ENCODE measurements at regions not wholly inside any gene's neighbourhood (a gene's known extent, or its start where the extent isn't known, plus 50 kb on each side); places are given as distances from the start of the nearest gene placed in this dataset.

DNA sequence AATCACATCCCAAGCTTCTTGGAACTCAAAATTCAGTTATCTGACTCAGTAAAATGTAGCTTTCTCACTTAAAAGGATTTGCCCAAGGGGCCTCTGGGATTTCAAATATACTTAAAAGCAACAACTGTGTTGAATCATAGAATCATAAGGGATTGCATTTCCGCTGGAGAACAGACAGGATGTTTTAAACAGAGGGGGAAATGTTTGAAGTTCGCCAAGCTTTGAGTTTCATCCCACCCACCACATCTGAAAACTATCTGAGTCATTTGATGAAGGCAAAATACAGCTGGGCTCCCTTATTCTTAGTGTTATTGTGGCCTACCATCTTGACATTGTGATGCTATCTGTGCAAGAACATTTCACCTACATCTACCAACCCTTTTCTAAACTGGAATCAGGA is 73.5 kb downstream of the PPP1R2C start:
- TF ChIP-seq, protein P1, sequence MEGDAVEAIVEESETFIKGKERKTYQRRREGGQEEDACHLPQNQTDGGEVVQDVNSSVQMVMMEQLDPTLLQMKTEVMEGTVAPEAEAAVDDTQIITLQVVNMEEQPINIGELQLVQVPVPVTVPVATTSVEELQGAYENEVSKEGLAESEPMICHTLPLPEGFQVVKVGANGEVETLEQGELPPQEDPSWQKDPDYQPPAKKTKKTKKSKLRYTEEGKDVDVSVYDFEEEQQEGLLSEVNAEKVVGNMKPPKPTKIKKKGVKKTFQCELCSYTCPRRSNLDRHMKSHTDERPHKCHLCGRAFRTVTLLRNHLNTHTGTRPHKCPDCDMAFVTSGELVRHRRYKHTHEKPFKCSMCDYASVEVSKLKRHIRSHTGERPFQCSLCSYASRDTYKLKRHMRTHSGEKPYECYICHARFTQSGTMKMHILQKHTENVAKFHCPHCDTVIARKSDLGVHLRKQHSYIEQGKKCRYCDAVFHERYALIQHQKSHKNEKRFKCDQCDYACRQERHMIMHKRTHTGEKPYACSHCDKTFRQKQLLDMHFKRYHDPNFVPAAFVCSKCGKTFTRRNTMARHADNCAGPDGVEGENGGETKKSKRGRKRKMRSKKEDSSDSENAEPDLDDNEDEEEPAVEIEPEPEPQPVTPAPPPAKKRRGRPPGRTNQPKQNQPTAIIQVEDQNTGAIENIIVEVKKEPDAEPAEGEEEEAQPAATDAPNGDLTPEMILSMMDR (IDR thresholded peaks at IDR 0.05; ENCODE audit: insufficient read depth, low read length): no peak
- no peak for TF ChIP-seq POLR2AphosphoS5 (IDR thresholded peaks at IDR 0.05; ENCODE audit: low read depth)
- TF ChIP-seq, protein P2, sequence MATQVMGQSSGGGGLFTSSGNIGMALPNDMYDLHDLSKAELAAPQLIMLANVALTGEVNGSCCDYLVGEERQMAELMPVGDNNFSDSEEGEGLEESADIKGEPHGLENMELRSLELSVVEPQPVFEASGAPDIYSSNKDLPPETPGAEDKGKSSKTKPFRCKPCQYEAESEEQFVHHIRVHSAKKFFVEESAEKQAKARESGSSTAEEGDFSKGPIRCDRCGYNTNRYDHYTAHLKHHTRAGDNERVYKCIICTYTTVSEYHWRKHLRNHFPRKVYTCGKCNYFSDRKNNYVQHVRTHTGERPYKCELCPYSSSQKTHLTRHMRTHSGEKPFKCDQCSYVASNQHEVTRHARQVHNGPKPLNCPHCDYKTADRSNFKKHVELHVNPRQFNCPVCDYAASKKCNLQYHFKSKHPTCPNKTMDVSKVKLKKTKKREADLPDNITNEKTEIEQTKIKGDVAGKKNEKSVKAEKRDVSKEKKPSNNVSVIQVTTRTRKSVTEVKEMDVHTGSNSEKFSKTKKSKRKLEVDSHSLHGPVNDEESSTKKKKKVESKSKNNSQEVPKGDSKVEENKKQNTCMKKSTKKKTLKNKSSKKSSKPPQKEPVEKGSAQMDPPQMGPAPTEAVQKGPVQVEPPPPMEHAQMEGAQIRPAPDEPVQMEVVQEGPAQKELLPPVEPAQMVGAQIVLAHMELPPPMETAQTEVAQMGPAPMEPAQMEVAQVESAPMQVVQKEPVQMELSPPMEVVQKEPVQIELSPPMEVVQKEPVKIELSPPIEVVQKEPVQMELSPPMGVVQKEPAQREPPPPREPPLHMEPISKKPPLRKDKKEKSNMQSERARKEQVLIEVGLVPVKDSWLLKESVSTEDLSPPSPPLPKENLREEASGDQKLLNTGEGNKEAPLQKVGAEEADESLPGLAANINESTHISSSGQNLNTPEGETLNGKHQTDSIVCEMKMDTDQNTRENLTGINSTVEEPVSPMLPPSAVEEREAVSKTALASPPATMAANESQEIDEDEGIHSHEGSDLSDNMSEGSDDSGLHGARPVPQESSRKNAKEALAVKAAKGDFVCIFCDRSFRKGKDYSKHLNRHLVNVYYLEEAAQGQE (IDR thresholded peaks at IDR 0.05; ENCODE audit: insufficient replicate concordance, low read depth): no peak
